Esophagus muscularis mucosa (tissue), 4 donors: ENCODE measurements at regions not wholly inside any gene's neighbourhood (a gene's known extent, or its start where the extent isn't known, plus 50 kb on each side); places are given as distances from the start of the nearest gene placed in this dataset.

Experiments
- DNase-seq: peaks from one replicate; pipeline ENCODE4 v3.0.0-alpha.2; 2017; ENCODE audit errors: extremely low spot score
- H3K27ac ChIP-seq, 4 donors: fragments of 200-600 bp; sonication (generic); replicated peaks in 1 of 4; 1 replicate in 3 of 4; 2 replicates in 1 of 4; pipeline ENCODE4 v1.5.1; 2016 to 2019; ENCODE audit warnings: mild to moderate bottlenecking in 1 of 4
- H3K27me3 ChIP-seq, 4 donors: fragments of 200-600 bp; sonication (generic); one replicate each; pipeline versions ENCODE4 v1.5.1 to v1.6.0; 2016 to 2019
- H3K36me3 ChIP-seq, 4 donors: fragments of 200-600 bp; sonication (generic); one replicate each; pipeline ENCODE4 v1.5.1; 2016 to 2019
- H3K4me1 ChIP-seq, 4 donors: fragments of 200-600 bp; sonication (generic); one replicate each; pipeline ENCODE4 v1.5.1; 2016 to 2019
- H3K4me3 ChIP-seq, 4 donors: fragments of 200-600 bp; sonication (generic); 1 replicate in 2 of 4; 2 replicates in 2 of 4; pipeline ENCODE4 v1.5.1; 2016 to 2019; ENCODE audit warnings: mild to moderate bottlenecking in 4 of 4, moderate library complexity in 1 of 4
- H3K9me3 ChIP-seq, 4 donors: fragments of 200-600 bp; sonication (generic); 1 replicate in 3 of 4; 2 replicates in 1 of 4; pipeline ENCODE4 v1.5.1; 2016 to 2019
- EP300 ChIP-seq: sonication (generic); formaldehyde crosslinking; IDR thresholded peaks from one replicate; pipeline ENCODE4 v1.6.1; 2017; ENCODE audit warnings: antibody characterized with exemption
- POLR2A ChIP-seq: fragments of 450-650 bp; IDR thresholded peaks from one replicate; pipeline ENCODE4 v1.6.1; 2017; ENCODE audit warnings: antibody characterized with exemption, moderate library complexity, mild to moderate bottlenecking, low read depth
- POLR2AphosphoS5 ChIP-seq, 2 donors: sonication (generic); formaldehyde crosslinking; IDR thresholded peaks; one replicate each; pipeline ENCODE4 v1.6.1; 2017; ENCODE audit warnings: antibody characterized with exemption in 2 of 2
- WGBS: methylation state at CpG from one replicate; pipeline ENCODE4 v1.1.5; 2018; 5-methylcytosine and 5-hydroxymethylcytosine counted together
- intact Hi-C: fragments of 100-400 bp; cut with DNase I; formaldehyde crosslinking; loops from one replicate; pipeline ENCODE4 v1.15.1; 2023
- TF ChIP-seq, protein P1 (sequence below), 3 experiments: fragments of 200-600 bp in 2 of 3; fragments of 450-650 bp in 1 of 3; sonication (generic) in 2 of 3; IDR thresholded peaks; one replicate each; pipeline ENCODE4 v1.5.1; 2017 to 2019; ENCODE audit warnings: antibody characterized with exemption in 3 of 3, mild to moderate bottlenecking in 2 of 3, moderate library complexity in 1 of 3

DNA sequence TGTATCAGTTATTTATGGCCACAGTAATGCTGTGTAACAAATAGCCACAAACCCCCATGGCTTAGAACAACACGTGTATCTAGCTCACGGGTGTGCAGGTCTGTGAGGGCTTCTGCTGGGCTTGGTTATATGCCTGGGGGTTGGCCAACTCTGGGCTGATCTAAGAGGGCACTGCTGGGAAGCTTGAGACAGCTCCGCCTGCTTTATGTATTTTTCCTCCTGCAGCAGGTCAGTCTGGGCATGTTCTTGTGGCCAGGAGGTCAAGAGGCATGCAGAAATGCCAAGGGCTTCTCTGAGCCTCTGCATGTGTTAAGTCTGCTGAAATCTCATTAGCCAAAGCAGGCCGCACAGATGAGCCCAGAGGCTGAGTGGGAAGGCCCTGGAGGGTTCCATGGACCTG lies 105.8 kb downstream of the ZNF664 start:
- TF ChIP-seq EP300 (no peak), POLR2A (no peak), POLR2AphosphoS5 (IDR thresholded peaks at IDR 0.05) (no peak)
- TF ChIP-seq, protein P1, sequence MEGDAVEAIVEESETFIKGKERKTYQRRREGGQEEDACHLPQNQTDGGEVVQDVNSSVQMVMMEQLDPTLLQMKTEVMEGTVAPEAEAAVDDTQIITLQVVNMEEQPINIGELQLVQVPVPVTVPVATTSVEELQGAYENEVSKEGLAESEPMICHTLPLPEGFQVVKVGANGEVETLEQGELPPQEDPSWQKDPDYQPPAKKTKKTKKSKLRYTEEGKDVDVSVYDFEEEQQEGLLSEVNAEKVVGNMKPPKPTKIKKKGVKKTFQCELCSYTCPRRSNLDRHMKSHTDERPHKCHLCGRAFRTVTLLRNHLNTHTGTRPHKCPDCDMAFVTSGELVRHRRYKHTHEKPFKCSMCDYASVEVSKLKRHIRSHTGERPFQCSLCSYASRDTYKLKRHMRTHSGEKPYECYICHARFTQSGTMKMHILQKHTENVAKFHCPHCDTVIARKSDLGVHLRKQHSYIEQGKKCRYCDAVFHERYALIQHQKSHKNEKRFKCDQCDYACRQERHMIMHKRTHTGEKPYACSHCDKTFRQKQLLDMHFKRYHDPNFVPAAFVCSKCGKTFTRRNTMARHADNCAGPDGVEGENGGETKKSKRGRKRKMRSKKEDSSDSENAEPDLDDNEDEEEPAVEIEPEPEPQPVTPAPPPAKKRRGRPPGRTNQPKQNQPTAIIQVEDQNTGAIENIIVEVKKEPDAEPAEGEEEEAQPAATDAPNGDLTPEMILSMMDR (IDR thresholded peaks at IDR 0.05): no peak
- 60% methylated on average over 2 of the region's 4 CpGs for WGBS
- Histone ChIP-seq H3K4me3 (no peak overlapping the region), H3K36me3 (no peaks in the 10 kb centered on the region), H3K27ac (no peak overlapping the region), H3K9me3 (no peaks in the 10 kb centered on the region), H3K4me1 (no peaks in the 10 kb centered on the region), H3K27me3 (no peaks in the 10 kb centered on the region)
- intact Hi-C loops: no loop called here
- DNase-seq: no peak

DNA sequence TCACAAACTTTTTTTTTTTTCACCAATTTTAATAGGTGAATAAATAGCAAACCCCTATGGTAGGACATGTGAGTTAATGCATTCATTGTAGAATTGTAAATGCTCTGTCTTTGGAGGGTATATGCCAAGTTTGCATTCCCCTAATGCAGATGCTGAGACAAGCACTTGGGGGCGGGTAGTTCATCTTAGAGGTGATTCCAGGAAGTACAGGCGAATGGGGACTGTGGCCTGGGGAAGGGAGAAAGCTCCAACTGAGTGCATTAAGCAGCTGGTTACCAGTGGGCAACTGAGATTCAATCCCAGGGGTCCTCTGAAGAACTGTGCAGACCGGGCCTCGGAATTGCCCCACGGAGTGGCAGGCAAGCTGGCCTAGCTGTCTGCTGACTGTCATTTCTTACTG lies 107.6 kb downstream of the ZNF664 start:
- intact Hi-C loops: no loop called here
- WGBS: 100% methylated on average over 3 of the region's 5 CpGs
- no peak overlapping the region for H3K27ac ChIP-seq

DNA sequence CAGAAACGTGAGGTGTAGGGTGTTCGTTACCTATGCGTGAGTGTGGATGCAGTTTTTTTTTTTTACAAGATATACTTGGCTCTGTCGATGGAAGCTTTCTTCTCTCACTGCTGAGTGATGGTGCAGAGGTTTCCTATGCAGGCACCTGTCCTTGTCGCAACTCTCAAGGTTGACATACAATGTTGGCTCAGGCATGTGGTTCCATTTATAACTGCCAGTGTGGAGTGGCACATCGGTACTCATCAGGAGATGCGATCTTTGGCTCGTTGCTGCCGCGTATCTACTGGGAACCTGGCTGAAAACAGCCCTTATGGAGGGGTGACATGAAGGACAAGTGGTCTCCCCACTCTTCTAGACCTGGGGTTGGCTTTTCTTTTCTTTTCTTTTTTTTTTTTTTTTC lies 109.0 kb downstream of the ZNF664 start:
- no peaks in the 10 kb centered on the region for H3K27me3 ChIP-seq
- intact Hi-C loops: no loop called here
- no peaks in the 10 kb centered on the region for H3K36me3 ChIP-seq
- TF ChIP-seq, protein P1 (IDR thresholded peaks at IDR 0.05): no peak
- TF ChIP-seq POLR2A: no peak
- no peak for TF ChIP-seq EP300
- no peak for TF ChIP-seq POLR2AphosphoS5 (IDR thresholded peaks at IDR 0.05)
- no peak overlapping the region for H3K27ac ChIP-seq
- H3K4me1 ChIP-seq: no peaks in the 10 kb centered on the region
- H3K4me3 ChIP-seq: no peak overlapping the region
- DNase-seq: no peak
- 91% methylated on average over 10 of the region's 10 CpGs for WGBS
- no peaks in the 10 kb centered on the region for H3K9me3 ChIP-seq

More for the DNA sequence above, 107.6 kb downstream of the ZNF664 start:
- Histone ChIP-seq H3K27me3 (no peaks in the 10 kb centered on the region), H3K4me1 (no peaks in the 10 kb centered on the region), H3K36me3 (no peaks in the 10 kb centered on the region), H3K4me3 (no peak overlapping the region), H3K9me3 (no peaks in the 10 kb centered on the region)
- no peak for DNase-seq
- no peak for TF ChIP-seq POLR2A
- no peak for TF ChIP-seq EP300

DNA sequence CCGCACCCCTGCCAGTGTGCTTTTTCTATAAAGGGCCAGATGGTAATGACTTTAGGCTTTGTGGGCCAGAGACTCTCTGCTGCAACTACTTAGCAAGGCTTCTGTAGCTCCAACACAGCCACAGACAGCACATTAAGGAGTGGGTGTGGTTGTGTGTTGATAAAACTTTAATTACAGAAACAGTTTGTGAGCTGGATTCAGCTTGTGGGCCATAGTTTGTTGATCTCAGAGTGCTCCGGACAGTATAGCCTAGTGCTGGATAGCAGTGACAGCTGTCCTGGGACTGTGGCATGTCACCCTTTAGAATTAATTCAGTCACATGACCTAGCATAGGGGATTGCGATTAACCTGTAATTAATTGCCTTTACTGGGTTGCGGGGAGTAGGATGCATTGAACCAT lies 109.7 kb downstream of the ZNF664 start:
- Histone ChIP-seq H3K4me3 (no peak overlapping the region), H3K4me1 (peaks cover 0 to 4% (median 0%) of the 10 kb centered on the region in 4 donors), H3K9me3 (no peaks in the 10 kb centered on the region), H3K27ac (no peak overlapping the region), H3K27me3 (no peaks in the 10 kb centered on the region), H3K36me3 (no peaks in the 10 kb centered on the region)
- DNase-seq: no peak
- intact Hi-C loops: no loop called here
- no peak for TF ChIP-seq EP300
- TF ChIP-seq, protein P1 (IDR thresholded peaks at IDR 0.05): no peak
- no peak for TF ChIP-seq POLR2A
- TF ChIP-seq POLR2AphosphoS5 (IDR thresholded peaks at IDR 0.05): no peak
- WGBS: 90% methylated on average over 4 of the region's 4 CpGs

DNA sequence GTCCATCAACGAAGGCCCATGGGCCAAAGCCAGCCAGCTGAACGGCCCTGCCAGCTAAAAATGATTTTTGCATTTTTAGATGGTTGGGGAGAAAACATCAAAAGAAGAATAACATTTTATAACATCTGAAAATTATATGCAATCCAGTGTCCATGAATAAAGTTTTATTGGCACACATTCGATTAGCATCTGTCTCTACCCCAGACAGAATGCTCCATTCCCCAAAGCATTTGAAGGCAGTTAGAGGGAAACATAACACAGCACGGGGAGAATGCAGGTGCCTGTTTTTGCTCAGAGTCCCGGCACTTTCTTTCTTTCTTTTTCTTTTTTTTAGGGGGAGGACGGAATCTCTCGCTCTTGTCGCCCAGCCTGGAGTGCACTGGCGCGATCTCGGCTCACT lies 110.7 kb downstream of the ZNF664 start:
- WGBS: 92% methylated on average over 11 of the region's 11 CpGs
- Histone ChIP-seq H3K27ac (no peak overlapping the region), H3K4me1 (peaks cover 0 to 12% (median 3%) of the 10 kb centered on the region in 4 donors), H3K4me3 (no peak overlapping the region), H3K9me3 (no peaks in the 10 kb centered on the region), H3K36me3 (no peaks in the 10 kb centered on the region), H3K27me3 (no peaks in the 10 kb centered on the region)
- intact Hi-C loops: no loop called here
- TF ChIP-seq POLR2A (no peak), EP300 (no peak), POLR2AphosphoS5 (IDR thresholded peaks at IDR 0.05) (no peak)
- TF ChIP-seq, protein P1 (IDR thresholded peaks at IDR 0.05): no peak
- DNase-seq: no peak
